D721Med (cell line): ENCODE measurements at regions not wholly inside any gene's neighbourhood (a gene's known extent, or its start where the extent isn't known, plus 50 kb on each side); places are given as distances from the start of the nearest gene placed in this dataset.

Source experiments
- DNase-seq: peaks from one replicate; pipeline ENCODE4 v3.0.0; 2011; ENCODE audit warnings: low spot score; ENCODE audit not compliant: insufficient read length
- FAIRE-seq: peaks from 2 replicates; lab custom pipeline; 2011; peaks lifted over from hg19 to GRCh38; lab: Jason Lieb, UNC
- TF ChIP-seq, protein P1 (sequence below): IDR thresholded peaks from 2 replicates; pipeline ENCODE4 v1.5.1; 2012; ENCODE audit warnings: mild to moderate bottlenecking, control low read depth; ENCODE audit not compliant: insufficient read depth; ENCODE audit errors: missing control alignments

DNA sequence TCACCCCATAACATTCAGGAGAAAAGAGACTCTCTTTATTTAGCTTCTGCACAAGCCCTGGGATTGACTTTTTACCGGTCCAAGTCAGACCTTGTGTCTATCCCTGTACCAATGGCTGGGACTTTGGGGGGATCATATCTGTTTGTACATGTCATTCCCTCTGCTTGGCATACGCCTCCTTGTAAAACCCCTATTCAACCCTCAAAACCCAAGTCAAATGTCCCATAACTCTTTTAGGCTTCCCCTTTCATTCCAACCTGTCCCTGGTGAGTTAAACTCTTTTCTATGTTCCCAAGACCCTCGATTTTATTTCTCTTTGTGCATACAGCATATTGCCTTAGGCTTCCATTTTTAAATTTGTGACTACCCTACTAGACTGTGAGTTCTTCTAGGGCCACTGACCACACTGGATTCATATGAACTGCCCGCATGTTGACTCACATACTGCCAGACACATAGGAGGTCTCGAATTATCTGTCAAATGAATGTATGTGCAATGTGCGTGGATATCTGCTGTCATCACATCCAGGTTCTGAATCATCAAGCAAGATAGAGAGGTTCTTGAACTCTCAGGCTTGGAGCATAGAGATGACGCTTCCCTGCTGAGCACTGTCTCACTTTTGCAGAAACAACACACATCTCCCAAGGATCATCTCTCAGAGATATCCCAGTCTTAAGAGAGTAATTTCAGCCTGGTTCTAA, 548.6 kb upstream of the TBX3 start:
- FAIRE-seq (no peak), DNase-seq (no peak)
- TF ChIP-seq, protein P1, sequence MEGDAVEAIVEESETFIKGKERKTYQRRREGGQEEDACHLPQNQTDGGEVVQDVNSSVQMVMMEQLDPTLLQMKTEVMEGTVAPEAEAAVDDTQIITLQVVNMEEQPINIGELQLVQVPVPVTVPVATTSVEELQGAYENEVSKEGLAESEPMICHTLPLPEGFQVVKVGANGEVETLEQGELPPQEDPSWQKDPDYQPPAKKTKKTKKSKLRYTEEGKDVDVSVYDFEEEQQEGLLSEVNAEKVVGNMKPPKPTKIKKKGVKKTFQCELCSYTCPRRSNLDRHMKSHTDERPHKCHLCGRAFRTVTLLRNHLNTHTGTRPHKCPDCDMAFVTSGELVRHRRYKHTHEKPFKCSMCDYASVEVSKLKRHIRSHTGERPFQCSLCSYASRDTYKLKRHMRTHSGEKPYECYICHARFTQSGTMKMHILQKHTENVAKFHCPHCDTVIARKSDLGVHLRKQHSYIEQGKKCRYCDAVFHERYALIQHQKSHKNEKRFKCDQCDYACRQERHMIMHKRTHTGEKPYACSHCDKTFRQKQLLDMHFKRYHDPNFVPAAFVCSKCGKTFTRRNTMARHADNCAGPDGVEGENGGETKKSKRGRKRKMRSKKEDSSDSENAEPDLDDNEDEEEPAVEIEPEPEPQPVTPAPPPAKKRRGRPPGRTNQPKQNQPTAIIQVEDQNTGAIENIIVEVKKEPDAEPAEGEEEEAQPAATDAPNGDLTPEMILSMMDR: no peak

DNA sequence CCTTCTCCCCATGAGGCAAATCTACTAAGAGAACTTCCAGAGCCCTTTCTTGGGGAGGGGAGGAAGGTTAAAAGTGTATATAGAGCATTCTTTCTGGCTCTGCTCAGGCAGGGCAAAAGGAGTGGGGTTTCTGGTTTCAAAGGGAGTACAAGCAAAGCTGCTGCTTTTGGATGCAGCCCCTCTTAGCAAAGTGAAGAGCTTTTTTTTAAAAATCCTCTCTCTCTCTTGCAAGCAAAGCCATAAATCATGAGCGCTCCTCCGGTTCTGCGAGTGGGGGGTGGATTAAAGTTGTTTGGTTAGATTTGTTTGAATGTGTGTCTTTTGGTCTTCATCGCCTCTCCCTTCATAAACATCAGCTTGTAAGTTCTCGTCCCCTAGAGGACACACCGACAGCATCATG, 546.6 kb upstream of the TBX3 start:
- TF ChIP-seq, protein P1: no peak
- no peak for DNase-seq
- FAIRE-seq: no peak

DNA sequence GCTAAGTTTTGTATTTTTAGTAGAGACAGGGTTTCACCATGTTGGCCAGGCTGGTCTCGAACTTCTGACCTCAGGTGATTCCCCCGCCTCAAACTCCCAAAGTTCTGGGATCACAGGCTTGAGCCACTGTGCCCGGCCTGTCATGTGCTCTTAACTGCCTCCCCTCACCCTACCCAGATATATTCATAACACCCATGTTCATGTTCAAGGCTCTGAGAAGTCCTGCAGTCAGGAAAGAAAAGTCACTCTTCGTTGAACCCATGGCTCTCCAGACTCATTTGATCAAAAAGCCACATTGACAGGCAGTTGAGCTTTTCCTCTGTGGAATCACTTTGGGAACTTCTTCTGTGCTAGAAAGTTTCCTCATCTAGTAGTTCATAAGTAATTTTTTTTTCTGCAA, 545.5 kb upstream of the TBX3 start:
- DNase-seq (no peak), FAIRE-seq (no peak)
- TF ChIP-seq, protein P1: no peak

DNA sequence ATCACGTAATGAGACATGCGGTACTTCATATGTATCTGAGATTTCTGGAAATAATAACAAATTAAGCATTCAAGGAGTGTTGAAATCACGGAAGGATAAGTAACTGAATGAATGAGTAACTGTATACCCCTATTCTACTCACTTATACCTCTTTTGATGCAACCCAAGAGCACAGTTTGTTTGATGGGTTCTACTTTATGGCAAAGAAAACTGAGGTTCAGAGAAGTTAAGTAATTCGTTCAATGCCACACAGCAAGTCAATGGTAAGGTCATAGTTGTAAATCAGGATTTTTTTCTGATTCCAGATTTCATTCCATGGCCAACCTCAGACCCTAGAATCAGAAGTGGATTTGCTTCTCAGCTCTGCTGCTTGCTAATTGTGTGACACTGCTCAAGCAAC, 544.5 kb upstream of the TBX3 start:
- no peak for FAIRE-seq
- DNase-seq: no peak
- TF ChIP-seq, protein P1: no peak

DNA sequence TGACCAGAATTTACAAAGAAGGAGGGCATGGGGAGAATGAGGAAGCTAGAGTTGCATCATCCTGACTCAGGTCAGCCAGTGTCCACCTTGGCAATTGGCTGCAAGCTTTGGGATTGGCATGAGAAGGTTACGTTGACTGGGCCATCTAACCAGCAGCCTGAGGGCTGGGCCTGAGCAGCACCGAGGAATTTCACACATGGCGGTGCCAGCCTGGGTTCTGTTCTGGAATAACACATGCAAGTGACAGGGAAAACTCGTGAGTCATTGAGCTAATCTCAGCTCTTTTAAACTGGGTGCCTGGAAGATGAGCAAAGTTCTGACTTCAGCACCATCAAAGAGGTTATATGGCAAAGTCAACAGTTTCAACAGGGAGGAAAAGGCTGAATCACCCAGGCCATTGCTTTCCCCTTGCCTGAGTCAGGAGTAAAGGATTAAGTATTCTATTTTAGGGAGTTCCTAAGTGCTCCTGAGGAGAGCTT, 543.2 kb upstream of the TBX3 start:
- TF ChIP-seq, protein P1: no peak

DNA sequence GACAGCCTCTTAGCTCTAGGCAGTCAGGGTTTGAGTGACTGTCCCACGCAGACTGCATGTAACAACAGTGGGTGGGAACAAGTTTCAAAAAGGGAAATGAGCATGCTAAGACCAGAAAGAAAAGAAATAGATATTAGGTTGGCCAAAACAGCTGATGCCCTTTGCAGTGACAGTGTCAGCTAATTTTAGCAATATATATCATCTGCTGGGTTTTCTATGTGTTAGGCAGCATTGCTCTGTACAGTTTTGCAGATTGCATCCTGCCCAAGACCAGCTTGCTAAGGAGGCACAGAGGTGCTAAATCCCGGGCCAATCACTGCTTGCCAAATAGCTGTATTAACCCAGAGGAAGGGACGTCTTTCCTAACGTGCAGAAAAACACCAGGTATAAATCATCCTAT, 541.9 kb upstream of the TBX3 start:
- TF ChIP-seq, protein P1: no peak
- no peak for DNase-seq
- no peak for FAIRE-seq

More for the DNA sequence above, 543.2 kb upstream of the TBX3 start:
- no peak for DNase-seq
- FAIRE-seq: no peak

DNA sequence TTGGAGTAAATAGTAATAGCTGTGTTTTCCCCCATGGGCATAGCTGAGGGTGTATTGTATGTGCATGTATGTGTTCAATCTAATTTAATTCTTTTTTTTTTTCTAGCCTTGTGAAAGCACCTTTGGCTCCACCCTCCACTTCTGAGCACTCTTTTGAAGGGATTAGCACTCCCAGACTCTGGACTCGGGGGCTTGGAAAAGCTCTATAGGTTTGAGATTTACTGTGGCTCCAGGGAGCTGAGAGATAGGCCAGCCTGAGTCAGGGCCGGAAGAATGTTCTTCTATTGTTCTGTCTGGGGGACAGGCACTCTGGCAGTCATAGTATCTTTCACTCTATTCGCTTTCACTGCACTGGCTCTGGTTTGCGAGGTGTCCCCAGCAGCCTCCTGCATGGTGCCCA, 540.0 kb upstream of the TBX3 start:
- TF ChIP-seq, protein P1: no peak
- FAIRE-seq (no peak), DNase-seq (no peak)
